ENCODE measurements at regions not wholly inside any gene's neighbourhood (a gene's known extent, or its start where the extent isn't known, plus 50 kb on each side); places are given as distances from the start of the nearest gene placed in this dataset.

GRCh38 chr5:67297376-67297775, 100.8 kb upstream of the CD180 start:
- Histone ChIP-seq H3K23ac (ENCODE audit: low read depth, low read length, poor library complexity) (no peak overlapping the region), H3K27ac (replicated peaks; ENCODE audit: low read length) (no peak overlapping the region), H3K9me3 (replicated peaks in 1 of 2; ENCODE audit: control insufficient read depth in 2 of 2, insufficient read depth in 1 of 2, low read depth in 1 of 2, low read length in 2 of 2) (peaks cover 0 to 1% of the 10 kb centered on the region in 2 donors), H2AK5ac (ENCODE audit: low read depth, low read length) (no peak overlapping the region), H2BK15ac (ENCODE audit: low read length) (no peak overlapping the region), H3K36me3 (replicated peaks in 1 of 2; ENCODE audit: control insufficient read depth in 2 of 2, insufficient read depth in 2 of 2, low read length in 2 of 2) (no peaks in the 10 kb centered on the region), H4K8ac (ENCODE audit: low read depth, low read length) (no peak overlapping the region), H4K91ac (ENCODE audit: low read depth, low read length, poor library complexity) (no peak overlapping the region), H3K4me3 (ENCODE audit: low read length in 2 of 2) (no peak overlapping the region), H3K79me1 (ENCODE audit: low read depth, low read length) (no peaks in the 10 kb centered on the region), H3K4me2 (ENCODE audit: insufficient read depth, low read length, poor library complexity, severe bottlenecking) (no peak overlapping the region), H3K4me1 (ENCODE audit: control insufficient read depth in 2 of 2, insufficient read depth in 1 of 2, low read depth in 1 of 2, low read length in 2 of 2) (peaks cover 0 to 3% of the 10 kb centered on the region in 2 donors), H2BK12ac (ENCODE audit: low read length) (no peak overlapping the region), H3K18ac (ENCODE audit: low read length) (no peak overlapping the region), H2AFZ (ENCODE audit: low read length) (no peak overlapping the region), H2BK120ac (ENCODE audit: low read depth, low read length) (no peak overlapping the region), H3K4ac (ENCODE audit: low read length) (no peak overlapping the region), H3K9ac (ENCODE audit: low read depth, low read length, poor library complexity) (no peak overlapping the region), H3K14ac (ENCODE audit: low read length) (no peak overlapping the region), H2BK5ac (ENCODE audit: low read length) (no peak overlapping the region), H3K27me3 (ENCODE audit: control insufficient read depth in 3 of 3, insufficient read depth in 3 of 3, low read depth in 1 of 3, low read length in 3 of 3) (no peaks in the 10 kb centered on the region)
- WGBS, 2 donors (ENCODE audit: extremely low coverage in 2 of 2, insufficient read length in 2 of 2, insufficient replicate concordance in 1 of 2), result no CpG with 5 or more reads among the region's 4 CpGs
- no peak for DNase-seq (ENCODE audit: low spot score)

- WGBS, 2 donors (ENCODE audit: extremely low coverage in 2 of 2, insufficient read length in 2 of 2, insufficient replicate concordance in 1 of 2), result no CpG with 5 or more reads among the region's 4 CpGs
- H2AK5ac ChIP-seq (ENCODE audit: low read depth, low read length), result no peak overlapping the region
- H3K27ac ChIP-seq (replicated peaks; ENCODE audit: low read length), result no peak overlapping the region
- no peak overlapping the region for H4K8ac ChIP-seq (ENCODE audit: low read depth, low read length)
- H3K4me2 ChIP-seq (ENCODE audit: insufficient read depth, low read length, poor library complexity, severe bottlenecking), result no peak overlapping the region
- no peak overlapping the region for H3K14ac ChIP-seq (ENCODE audit: low read length)
- no peak overlapping the region for H3K4ac ChIP-seq (ENCODE audit: low read length)
- H2BK15ac ChIP-seq (ENCODE audit: low read length), result no peak overlapping the region
- H3K27me3 ChIP-seq (ENCODE audit: control insufficient read depth in 3 of 3, insufficient read depth in 3 of 3, low read depth in 1 of 3, low read length in 3 of 3), result no peaks in the 10 kb centered on the region
- no peak overlapping the region for H3K18ac ChIP-seq (ENCODE audit: low read length)
- DNase-seq (ENCODE audit: low spot score), result no peak
- H3K36me3 ChIP-seq (replicated peaks in 1 of 2; ENCODE audit: control insufficient read depth in 2 of 2, insufficient read depth in 2 of 2, low read length in 2 of 2), result no peaks in the 10 kb centered on the region
- H3K9me3 ChIP-seq (replicated peaks in 1 of 2; ENCODE audit: control insufficient read depth in 2 of 2, insufficient read depth in 1 of 2, low read depth in 1 of 2, low read length in 2 of 2), result no peaks in the 10 kb centered on the region
- H4K91ac ChIP-seq (ENCODE audit: low read depth, low read length, poor library complexity), result no peak overlapping the region
- H3K79me1 ChIP-seq (ENCODE audit: low read depth, low read length), result no peaks in the 10 kb centered on the region
- H3K9ac ChIP-seq (ENCODE audit: low read depth, low read length, poor library complexity), result no peak overlapping the region
- H3K23ac ChIP-seq (ENCODE audit: low read depth, low read length, poor library complexity), result no peak overlapping the region
- no peak overlapping the region for H2BK120ac ChIP-seq (ENCODE audit: low read depth, low read length)
- H3K4me3 ChIP-seq (ENCODE audit: low read length in 2 of 2), result no peak overlapping the region
- H3K4me1 ChIP-seq (ENCODE audit: control insufficient read depth in 2 of 2, insufficient read depth in 1 of 2, low read depth in 1 of 2, low read length in 2 of 2), result peaks cover 0 to 3% of the 10 kb centered on the region in 2 donors
- H2BK5ac ChIP-seq (ENCODE audit: low read length), result no peak overlapping the region
- H2AFZ ChIP-seq (ENCODE audit: low read length), result no peak overlapping the region
- no peak overlapping the region for H2BK12ac ChIP-seq (ENCODE audit: low read length)
Observed at GRCh38 chr5:67294266-67294938, 97.8 kb upstream of the CD180 start.

GRCh38 chr5:67293226-67293625, 96.6 kb upstream of the CD180 start:
- no peak overlapping the region for H2AK5ac ChIP-seq (ENCODE audit: low read depth, low read length)
- no peaks in the 10 kb centered on the region for H3K27me3 ChIP-seq (ENCODE audit: control insufficient read depth in 3 of 3, insufficient read depth in 3 of 3, low read depth in 1 of 3, low read length in 3 of 3)
- H2BK15ac ChIP-seq (ENCODE audit: low read length), result no peak overlapping the region
- no peak overlapping the region for H3K14ac ChIP-seq (ENCODE audit: low read length)
- no peak overlapping the region for H3K9ac ChIP-seq (ENCODE audit: low read depth, low read length, poor library complexity)
- H4K91ac ChIP-seq (ENCODE audit: low read depth, low read length, poor library complexity), result no peak overlapping the region
- H3K36me3 ChIP-seq (replicated peaks in 1 of 2; ENCODE audit: control insufficient read depth in 2 of 2, insufficient read depth in 2 of 2, low read length in 2 of 2), result no peaks in the 10 kb centered on the region
- H3K4ac ChIP-seq (ENCODE audit: low read length), result no peak overlapping the region
- no peak overlapping the region for H3K18ac ChIP-seq (ENCODE audit: low read length)
- H3K4me2 ChIP-seq (ENCODE audit: insufficient read depth, low read length, poor library complexity, severe bottlenecking), result no peak overlapping the region
- no peaks in the 10 kb centered on the region for H3K79me1 ChIP-seq (ENCODE audit: low read depth, low read length)
- H3K4me1 ChIP-seq (ENCODE audit: control insufficient read depth in 2 of 2, insufficient read depth in 1 of 2, low read depth in 1 of 2, low read length in 2 of 2), result peaks cover 0 to 3% of the 10 kb centered on the region in 2 donors
- H3K23ac ChIP-seq (ENCODE audit: low read depth, low read length, poor library complexity), result no peak overlapping the region
- no peak overlapping the region for H4K8ac ChIP-seq (ENCODE audit: low read depth, low read length)
- no peak overlapping the region for H2BK12ac ChIP-seq (ENCODE audit: low read length)
- no peak for DNase-seq (ENCODE audit: low spot score)
- no peaks in the 10 kb centered on the region for H3K9me3 ChIP-seq (replicated peaks in 1 of 2; ENCODE audit: control insufficient read depth in 2 of 2, insufficient read depth in 1 of 2, low read depth in 1 of 2, low read length in 2 of 2)
- H2BK5ac ChIP-seq (ENCODE audit: low read length), result no peak overlapping the region
- no peak overlapping the region for H3K27ac ChIP-seq (replicated peaks; ENCODE audit: low read length)
- no peak overlapping the region for H3K4me3 ChIP-seq (ENCODE audit: low read length in 2 of 2)
- H2AFZ ChIP-seq (ENCODE audit: low read length), result no peak overlapping the region
- H2BK120ac ChIP-seq (ENCODE audit: low read depth, low read length), result no peak overlapping the region

DNA sequence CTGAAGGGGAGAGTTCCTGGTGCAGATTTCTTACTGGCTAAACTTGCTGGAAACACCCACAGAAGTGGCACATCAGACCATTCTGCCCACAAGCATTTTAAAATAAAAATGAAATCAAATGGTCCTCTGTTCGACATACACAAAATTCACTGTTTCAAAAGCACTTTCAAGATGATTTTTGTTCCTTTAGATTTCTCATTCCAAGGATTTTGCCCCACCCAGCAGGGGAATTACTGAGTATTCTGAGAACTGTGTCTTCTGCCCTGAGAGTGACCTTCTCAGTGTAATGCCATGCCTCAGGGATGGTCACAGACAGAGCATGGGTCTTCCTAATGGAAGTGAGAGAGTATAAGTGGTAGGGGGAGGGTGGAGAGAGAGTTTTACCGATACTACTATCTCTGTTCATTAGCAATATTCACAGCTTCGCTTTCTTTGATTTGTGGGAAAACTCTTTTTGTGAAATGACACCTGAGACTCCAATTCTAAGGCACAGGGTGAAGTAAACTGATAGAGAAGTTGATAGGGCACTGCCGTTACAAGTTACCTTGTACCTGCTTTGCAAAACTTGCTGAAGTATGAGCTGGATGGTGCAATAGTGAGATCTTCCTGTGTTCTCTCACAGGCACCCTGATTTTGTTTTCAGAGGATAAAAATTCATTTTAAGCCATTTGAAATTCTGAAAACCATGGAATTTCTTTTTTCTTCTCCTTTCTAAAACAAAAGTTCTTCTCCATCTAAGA, 95.8 kb upstream of the CD180 start:
- Histone ChIP-seq H3K23ac (ENCODE audit: low read depth, low read length, poor library complexity) (no peak overlapping the region), H4K8ac (ENCODE audit: low read depth, low read length) (no peak overlapping the region), H2AK5ac (ENCODE audit: low read depth, low read length) (no peak overlapping the region), H3K4ac (ENCODE audit: low read length) (no peak overlapping the region), H3K79me1 (ENCODE audit: low read depth, low read length) (no peaks in the 10 kb centered on the region), H2BK15ac (ENCODE audit: low read length) (no peak overlapping the region), H2BK120ac (ENCODE audit: low read depth, low read length) (no peak overlapping the region), H3K18ac (ENCODE audit: low read length) (no peak overlapping the region), H3K27me3 (ENCODE audit: control insufficient read depth in 3 of 3, insufficient read depth in 3 of 3, low read depth in 1 of 3, low read length in 3 of 3) (no peaks in the 10 kb centered on the region), H3K36me3 (replicated peaks in 1 of 2; ENCODE audit: control insufficient read depth in 2 of 2, insufficient read depth in 2 of 2, low read length in 2 of 2) (no peaks in the 10 kb centered on the region), H3K27ac (replicated peaks; ENCODE audit: low read length) (no peak overlapping the region), H3K9ac (ENCODE audit: low read depth, low read length, poor library complexity) (no peak overlapping the region), H2BK5ac (ENCODE audit: low read length) (no peak overlapping the region), H3K4me3 (ENCODE audit: low read length in 2 of 2) (no peak overlapping the region), H3K9me3 (replicated peaks in 1 of 2; ENCODE audit: control insufficient read depth in 2 of 2, insufficient read depth in 1 of 2, low read depth in 1 of 2, low read length in 2 of 2) (no peaks in the 10 kb centered on the region), H2BK12ac (ENCODE audit: low read length) (no peak overlapping the region), H3K4me1 (ENCODE audit: control insufficient read depth in 2 of 2, insufficient read depth in 1 of 2, low read depth in 1 of 2, low read length in 2 of 2) (peaks cover 0 to 10% of the 10 kb centered on the region in 2 donors), H3K4me2 (ENCODE audit: insufficient read depth, low read length, poor library complexity, severe bottlenecking) (no peak overlapping the region), H4K91ac (ENCODE audit: low read depth, low read length, poor library complexity) (no peak overlapping the region), H3K14ac (ENCODE audit: low read length) (no peak overlapping the region), H2AFZ (ENCODE audit: low read length) (no peak overlapping the region)
- DNase-seq (ENCODE audit: low spot score), result no peak
- WGBS, 2 donors (ENCODE audit: extremely low coverage in 2 of 2, insufficient read length in 2 of 2, insufficient replicate concordance in 1 of 2), result no CpG with 5 or more reads among the region's 4 CpGs
